GM21390 (cell line): ENCODE measurements at regions not wholly inside any gene's neighbourhood (a gene's known extent, or its start where the extent isn't known, plus 50 kb on each side); places are given as distances from the start of the nearest gene placed in this dataset.
"Not testable (repeated sequence)": the region's sequence is repeated elsewhere in the genome, so short reads cannot be mapped to it uniquely, and the experiment has no call there.

Experiments used
- ATAC-seq: cut with Tn5 transposase; IDR thresholded peaks from one replicate; pipeline ENCODE4 v1.9.1; 2021; ENCODE audit not compliant: unreplicated experiment

DNA sequence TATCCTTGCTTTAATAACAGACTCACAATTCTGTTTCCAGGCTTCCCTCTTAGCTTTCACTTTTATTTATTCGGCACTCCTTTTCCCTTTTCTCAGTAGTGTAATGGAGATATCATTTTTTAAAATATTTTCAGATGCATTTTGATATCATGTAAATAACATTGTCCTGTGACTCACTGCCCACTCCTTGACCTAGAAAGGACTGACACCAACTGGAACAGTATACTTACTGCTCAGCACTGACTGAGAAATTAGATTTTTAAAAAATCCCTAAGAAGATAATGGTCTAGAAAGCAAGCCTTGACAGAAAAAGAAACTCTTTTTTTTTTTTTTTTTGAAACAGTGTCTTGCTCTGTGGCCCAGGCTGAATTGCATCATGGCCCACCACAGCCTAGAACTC is 118.0 kb upstream of the FSCB start:
- ATAC-seq, result no peak

DNA sequence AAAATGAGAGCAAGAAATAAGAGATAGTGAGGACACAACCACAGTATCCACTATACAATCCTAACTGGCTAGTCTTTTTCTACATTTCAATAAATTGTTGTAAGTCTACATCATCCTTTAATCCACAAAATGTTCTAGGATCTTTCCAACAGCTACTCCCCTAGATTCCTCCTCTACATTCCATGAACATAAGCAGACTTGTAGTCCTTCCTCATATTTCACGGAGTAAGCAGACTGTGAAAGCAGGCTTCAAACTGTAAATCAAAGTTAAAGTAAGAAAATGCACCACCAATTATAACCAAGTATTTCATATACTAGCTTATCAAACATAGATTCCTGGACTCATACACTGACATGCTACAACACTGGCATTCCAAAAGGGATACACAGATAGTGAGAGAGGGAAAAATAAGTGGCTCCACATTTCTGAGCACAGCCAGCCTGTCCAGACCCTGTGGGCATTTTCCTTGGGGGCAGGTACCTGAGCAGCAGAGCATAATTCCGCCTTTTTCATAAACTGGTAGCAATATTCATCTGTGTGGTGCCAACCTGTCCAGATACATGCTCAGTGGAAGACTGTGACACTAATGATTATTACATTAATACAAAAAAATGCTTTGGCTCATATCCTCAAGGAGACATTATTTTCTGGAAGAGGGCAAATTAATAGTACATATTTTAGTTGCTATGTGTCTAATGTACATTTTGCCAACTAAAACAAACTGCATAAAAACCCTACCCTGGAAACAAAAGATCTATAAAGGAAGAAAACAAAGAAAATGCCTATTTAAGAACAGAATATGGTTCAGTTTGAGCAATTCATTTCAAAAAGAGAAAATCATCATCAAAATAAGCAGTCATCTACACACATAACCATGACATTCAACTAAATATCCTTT is 113.3 kb upstream of the FSCB start:
- no peak for ATAC-seq

DNA sequence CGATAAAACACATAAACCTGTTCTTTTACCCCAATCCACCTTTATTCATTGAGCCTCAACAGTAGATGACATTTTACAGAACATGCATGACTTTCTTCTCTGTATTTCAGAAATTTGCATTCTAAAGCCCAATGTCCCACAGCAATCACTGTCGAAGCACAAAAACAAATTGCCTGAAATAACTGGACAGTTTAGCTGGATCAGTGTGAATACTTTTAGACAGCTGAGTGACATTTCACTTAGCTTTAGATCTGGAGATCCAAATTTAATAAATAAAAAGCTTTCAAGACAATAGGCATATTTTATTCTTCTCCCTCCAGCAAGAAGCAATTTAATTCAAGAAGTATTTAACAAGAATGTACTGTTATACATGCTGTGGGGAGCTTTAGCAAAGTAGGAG is 109.1 kb upstream of the FSCB start:
- no peak for ATAC-seq

DNA sequence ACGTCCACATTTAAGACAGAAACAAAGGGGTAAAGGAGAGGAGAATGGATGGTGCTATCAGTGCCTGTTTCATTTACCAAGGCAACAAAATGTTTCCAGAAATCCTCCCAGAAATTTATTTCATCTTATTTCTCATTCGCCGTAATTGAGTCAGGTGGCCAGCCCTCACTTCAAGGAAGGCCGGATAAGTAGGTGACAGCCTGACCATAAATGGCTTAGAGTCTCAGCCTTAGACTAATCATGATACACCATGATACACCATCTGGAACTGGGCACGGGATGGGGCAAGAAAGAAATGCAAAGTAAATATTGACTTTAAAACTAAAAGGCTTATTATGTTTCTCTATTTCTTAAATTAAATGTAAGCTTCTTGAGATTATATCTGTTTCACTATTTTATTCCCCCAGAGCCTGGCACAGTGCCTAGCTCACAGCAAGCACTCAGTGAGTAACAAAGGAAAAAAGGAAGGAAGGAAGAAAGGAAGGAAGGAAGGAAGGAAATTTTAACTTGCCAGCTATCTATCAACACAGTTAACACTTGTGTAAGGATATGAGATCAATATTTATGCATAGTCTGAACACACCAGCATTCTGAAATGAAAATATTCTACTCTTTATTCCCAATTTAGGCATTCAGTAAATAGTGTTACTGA is 106.1 kb upstream of the FSCB start:
- no peak for ATAC-seq

DNA sequence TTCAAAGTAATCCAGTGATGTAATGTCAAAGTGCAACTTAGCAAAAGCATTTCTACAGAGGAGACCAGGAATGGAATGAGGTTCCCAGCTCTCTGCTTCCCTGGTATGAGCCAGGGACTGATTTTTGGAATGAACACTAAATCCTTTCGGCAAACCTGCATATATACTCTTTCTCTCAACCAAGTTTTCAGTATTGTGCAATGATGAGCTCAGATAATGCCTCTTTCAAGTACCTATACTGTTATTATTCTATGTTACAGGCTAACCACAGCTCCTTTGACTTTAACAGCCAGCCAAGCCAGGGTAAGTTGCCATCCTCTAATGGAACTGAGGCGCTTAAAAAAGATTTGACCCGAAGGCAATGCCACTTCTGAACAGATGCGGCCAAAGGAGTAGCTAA is 104.9 kb upstream of the FSCB start:
- no peak for ATAC-seq

DNA sequence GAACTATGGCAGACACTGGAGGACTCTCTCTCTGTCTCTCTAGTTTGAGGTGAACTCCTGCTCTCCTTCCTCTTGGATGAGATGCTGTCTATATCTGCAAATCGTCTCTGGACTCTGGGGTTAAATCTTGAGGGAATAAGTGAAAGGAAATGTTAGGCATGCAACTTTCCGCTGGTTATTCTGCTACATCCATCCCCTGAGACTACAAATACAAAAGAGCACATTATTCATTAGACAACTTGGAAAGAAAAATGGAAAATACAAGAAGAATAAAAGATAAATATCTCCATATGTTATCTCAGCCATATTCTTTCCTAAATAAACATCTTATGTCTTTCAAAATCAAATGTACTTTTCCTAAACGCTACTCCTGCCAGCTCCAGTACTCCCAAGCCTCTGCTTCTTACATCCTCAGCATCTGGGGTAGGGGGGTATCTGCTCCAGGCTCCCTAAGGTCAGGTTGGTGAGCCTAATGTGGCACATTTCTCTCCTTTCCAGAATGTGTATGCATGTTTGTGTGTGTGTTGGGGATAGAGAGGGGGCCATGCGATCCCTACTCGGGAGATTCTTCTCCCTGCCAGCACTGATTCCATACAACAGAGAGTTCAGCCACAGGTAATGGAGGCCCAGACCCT is 102.9 kb upstream of the FSCB start:
- ATAC-seq, result no peak

DNA sequence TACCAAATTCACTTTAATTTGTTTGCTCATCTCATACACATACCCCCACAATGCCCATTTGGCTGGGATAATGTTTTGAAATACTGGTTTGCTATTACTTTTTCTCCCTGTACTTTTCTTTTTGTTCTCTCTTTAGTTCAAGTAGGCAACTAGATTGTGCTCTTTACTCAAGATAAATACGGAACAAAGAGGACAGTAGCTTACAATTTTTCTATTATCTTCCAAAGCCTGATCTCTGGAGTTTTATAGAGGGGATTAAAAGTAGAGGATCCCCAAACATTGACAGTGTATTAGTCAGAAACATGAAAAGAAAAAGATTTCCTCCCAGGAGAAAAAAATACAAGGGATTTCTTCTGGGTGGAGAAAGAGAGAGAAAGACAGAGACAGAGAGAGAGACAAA is 102.1 kb upstream of the FSCB start:
- ATAC-seq, result no peak

DNA sequence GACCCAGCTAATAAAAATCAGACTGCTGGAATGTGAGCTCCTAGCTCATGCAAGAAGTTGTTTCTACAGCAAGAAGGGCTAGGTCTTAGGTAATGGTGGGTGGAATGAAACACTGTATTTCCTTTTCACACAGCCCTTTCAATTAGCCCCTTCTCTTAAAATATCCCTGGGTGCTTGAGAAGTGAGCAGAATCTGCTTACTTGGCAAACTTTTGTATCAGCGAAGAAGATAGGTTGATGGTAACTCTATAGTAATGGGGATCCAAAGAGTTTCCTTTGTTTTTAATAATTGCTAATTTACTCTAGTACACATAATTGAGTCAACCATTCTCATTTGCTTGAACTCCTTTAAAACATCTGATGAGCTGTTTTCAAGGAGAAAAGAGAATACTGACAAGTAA is 100.6 kb upstream of the FSCB start:
- no peak for ATAC-seq

DNA sequence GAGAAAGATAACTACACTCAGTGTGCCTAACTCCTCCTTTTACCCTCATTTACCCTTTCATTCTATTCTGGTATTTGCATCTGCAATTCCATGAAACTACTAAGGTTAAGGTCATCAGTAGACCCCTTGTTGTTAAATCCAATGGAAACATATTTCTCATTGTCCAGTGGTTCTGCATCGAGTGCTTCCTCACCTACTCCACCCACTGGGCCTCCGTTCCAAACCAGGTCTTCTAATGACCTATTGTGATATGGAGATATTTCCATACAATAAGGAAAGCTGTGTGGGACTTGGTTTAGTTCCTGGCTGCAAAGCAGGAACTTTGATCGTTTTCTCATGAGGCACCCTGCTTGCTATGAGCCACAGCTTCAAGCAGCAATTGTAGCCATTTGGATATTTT is 99.5 kb upstream of the FSCB start:
- no peak for ATAC-seq

DNA sequence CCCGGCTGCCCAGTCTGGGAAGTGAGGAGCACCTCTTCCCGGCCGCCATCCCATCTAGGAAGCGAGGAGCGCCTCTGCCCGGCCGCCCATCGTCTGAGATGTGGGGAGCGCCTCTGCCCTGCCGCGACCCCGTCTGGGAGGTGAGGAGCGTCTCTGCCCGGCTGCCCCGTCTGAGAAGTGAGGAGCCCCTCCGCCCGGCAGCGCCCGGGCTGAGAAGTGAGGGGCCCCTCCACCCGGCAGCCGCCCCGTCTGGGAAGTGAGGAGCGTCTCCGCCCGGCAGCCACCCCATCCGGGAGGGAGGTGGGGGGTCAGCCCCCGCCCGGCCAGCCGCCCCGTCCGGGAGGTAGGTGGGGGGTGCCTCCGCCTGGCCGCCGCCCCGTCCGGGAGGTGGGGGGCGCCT is 94.2 kb upstream of the FSCB start:
- not testable (repeated sequence) for ATAC-seq

DNA sequence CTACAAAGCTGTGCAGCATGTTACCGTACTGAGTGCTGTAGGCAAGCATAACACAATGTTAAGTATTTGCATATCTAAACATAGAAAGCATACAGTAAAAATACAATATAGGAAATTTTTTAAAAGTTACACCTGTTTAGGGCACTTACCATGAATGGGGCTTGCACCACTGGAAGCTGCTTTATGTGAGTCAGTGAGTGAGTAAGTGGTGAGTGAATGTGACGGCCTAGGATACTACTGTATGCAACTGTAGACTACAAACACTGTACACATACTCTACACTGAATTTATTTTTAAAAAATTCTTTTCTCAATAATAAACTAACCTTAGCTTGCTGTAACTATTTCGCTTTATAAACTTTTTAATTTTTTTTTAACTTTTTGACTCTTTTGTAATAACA is 82.1 kb upstream of the FSCB start:
- ATAC-seq, result no peak

DNA sequence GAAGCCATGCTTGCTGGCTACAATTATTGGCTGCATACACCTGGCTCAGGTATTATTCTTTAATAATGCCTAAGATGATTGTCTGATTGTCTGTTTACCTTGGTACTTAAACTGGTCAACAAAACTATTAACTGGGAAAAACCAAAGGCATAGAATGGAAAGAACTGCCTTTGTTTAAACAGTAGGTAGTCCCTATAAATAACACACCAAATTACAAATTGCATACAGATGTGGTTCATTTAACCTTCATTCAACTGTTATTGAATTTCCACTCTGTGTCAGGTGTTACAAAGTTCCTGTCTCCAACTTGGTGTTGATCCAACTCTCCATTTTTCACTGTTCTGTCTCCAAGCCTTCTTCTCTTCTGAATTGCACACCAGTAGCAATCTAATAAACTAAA is 79.8 kb upstream of the FSCB start:
- ATAC-seq, result no peak

DNA sequence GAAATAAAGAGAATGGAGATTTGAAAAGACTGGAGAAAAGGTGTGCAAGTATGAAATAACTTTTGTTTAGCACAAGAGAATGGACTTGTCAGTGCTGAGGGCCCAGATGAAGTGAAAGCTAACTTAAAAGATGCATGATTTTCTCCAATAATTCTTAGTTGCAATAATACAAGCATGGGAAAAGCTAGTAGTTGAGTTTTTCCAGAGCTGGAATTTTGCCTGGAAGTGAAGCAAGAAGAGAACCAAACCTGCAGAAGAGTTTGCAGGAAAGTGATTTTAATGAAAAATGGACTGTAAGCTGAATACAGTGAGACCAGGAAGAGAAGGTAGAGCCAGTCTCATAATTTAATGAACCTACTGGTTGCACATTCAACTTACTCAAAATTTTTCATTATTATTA is 69.3 kb upstream of the FSCB start:
- ATAC-seq, result no peak

DNA sequence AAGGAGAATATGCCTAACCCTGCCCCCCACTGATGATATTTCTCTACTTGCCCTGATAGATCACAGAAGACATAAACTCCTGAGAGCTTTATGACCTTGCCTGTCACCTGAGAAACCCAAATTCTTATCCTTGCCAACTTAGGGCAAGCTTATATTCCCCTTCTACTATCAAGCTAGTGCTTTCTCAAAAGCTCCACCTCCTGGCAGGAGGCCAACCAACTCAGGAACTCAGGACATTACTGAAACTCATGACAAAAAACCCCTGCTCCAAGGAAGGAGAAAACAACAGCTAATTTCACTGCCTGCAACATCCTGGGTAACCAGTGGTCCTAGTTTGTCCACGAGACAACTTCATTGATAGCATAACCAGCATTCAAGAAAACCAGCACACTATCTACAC is 60.9 kb upstream of the FSCB start:
- ATAC-seq, result no peak

DNA sequence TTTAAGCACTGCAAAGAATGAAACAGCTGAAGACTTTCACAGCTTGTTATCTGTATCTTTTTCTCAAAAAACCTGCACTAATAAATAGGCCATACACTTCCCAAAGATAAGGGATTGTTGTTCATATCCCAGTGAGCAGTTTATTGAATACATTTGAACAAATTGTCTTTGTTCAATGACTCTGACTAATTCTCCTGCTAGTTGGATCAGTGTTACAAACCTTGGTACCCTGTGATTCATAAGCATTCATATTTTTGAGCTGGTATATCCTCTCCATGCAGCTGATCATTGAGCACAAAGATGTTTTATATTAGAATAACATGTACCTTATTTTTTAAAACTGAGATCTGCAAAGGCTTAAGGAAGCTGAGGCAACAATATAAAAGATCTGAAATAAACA is 58.9 kb upstream of the FSCB start:
- no peak for ATAC-seq

DNA sequence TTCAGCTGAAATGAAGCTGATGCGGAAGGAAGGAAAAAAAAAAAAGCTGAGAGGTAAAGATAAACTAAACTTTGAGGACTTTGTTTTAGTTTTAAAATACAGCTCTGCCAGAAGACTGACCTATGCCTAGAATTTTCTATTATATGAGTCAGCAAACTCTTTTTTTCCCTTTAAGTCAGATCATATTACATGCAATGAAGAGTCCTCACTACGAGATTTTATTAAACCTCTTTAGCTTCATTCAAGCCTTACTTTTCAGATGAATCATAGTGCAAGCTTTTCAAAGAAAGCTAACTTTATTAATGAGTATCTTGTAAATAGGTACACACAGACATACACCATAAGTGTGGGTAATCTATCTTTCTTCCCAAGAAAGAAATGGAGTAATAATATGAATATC is 57.8 kb upstream of the FSCB start:
- no peak for ATAC-seq
